Naive thymus-derived CD4-positive, alpha-beta T cell (primary cell): ENCODE measurements at regions not wholly inside any gene's neighbourhood (a gene's known extent, or its start where the extent isn't known, plus 50 kb on each side); places are given as distances from the start of the nearest gene placed in this dataset.

ENCODE experiments used
- ATAC-seq: fragments of 150-1000 bp; cut with Tn5 transposase; 2 replicates; pipeline ENCODE4 v1.10.0; 2021; ENCODE audit warnings: mild to moderate bottlenecking, moderate library complexity
- CTCF ChIA-PET: fragments of 350-600 bp; sonication (Branson Sonifier 250); formaldehyde crosslinking; loops from one replicate; lab custom pipeline; 2021; ENCODE audit warnings: antibody characterized with exemption; lab: Charles Lee
- POLR2A ChIA-PET: fragments of 350-600 bp; sonication (Branson Sonifier 250); formaldehyde crosslinking; loops from one replicate; lab custom pipeline; 2021; ENCODE audit warnings: antibody characterized with exemption, inconsistent platforms; lab: Charles Lee
- DNase-seq, 9 donors: peaks; one replicate each; pipeline versions ENCODE4 v3.0.0 to v3.0.0-alpha.2; 2020 to 2022; ENCODE audit warnings: mixed read lengths in 1 of 9
- H3K27ac ChIP-seq: one replicate; pipeline ENCODE4 v1.7.0; 2013; ENCODE audit warnings: mild to moderate bottlenecking, low read depth, low read length, moderate library complexity
- H3K27me3 ChIP-seq, 2 donors: one replicate each; pipeline ENCODE4 v1.7.0; 2013; ENCODE audit warnings: low read length in 2 of 2, mild to moderate bottlenecking in 2 of 2, moderate library complexity in 2 of 2; ENCODE audit not compliant: control insufficient read depth in 2 of 2, insufficient read depth in 2 of 2
- H3K36me3 ChIP-seq, 3 experiments: 1 replicate in 2 of 3; 2 replicates in 1 of 3; pipeline ENCODE4 v1.7.0; 2013; ENCODE audit warnings: low read length in 3 of 3, mild to moderate bottlenecking in 3 of 3, moderate library complexity in 1 of 3; ENCODE audit not compliant: insufficient read depth in 3 of 3, control insufficient read depth in 2 of 3
- H3K4me1 ChIP-seq, 2 donors: one replicate each; pipeline ENCODE4 v1.7.0; 2013; ENCODE audit warnings: low read length in 2 of 2, mild to moderate bottlenecking in 2 of 2, moderate library complexity in 1 of 2; ENCODE audit not compliant: control insufficient read depth in 2 of 2, insufficient read depth in 2 of 2
- H3K4me3 ChIP-seq: 2 replicates; pipeline ENCODE4 v1.7.0; 2013; ENCODE audit warnings: mild to moderate bottlenecking, low read length
- H3K9me3 ChIP-seq, 3 experiments: 1 replicate in 2 of 3; 2 replicates in 1 of 3; pipeline ENCODE4 v1.7.0; 2013; ENCODE audit warnings: low read length in 3 of 3; ENCODE audit not compliant: control insufficient read depth in 2 of 3
- H3K27ac Mint-ChIP-seq, 9 donors: one replicate each; pipeline ENCODE4 v1.8.0; 2020 to 2022; ENCODE audit warnings: mixed read lengths in 9 of 9, mild to moderate bottlenecking in 8 of 9, moderate library complexity in 5 of 9, inconsistent platforms in 2 of 9
- H3K27me3 Mint-ChIP-seq, 5 donors: one replicate each; pipeline ENCODE4 v1.8.0; 2021 to 2022; ENCODE audit warnings: mixed read lengths in 5 of 5, mild to moderate bottlenecking in 1 of 5
- H3K36me3 Mint-ChIP-seq, 5 donors: one replicate each; pipeline ENCODE4 v1.8.0; 2020 to 2022; ENCODE audit warnings: mixed read lengths in 5 of 5, mild to moderate bottlenecking in 3 of 5, inconsistent platforms in 1 of 5
- H3K4me1 Mint-ChIP-seq, 7 donors: one replicate each; pipeline ENCODE4 v1.8.0; 2020 to 2022; ENCODE audit warnings: mixed read lengths in 7 of 7, mild to moderate bottlenecking in 3 of 7, inconsistent platforms in 1 of 7
- H3K4me3 Mint-ChIP-seq, 10 donors: one replicate each; pipeline ENCODE4 v1.8.0; 2020 to 2022; ENCODE audit warnings: mild to moderate bottlenecking in 10 of 10, mixed read lengths in 10 of 10, moderate library complexity in 6 of 10, inconsistent platforms in 2 of 10
- H3K9me3 Mint-ChIP-seq, 11 donors: one replicate each; pipeline ENCODE4 v1.8.0; 2020 to 2022; ENCODE audit warnings: mixed read lengths in 11 of 11, mild to moderate bottlenecking in 4 of 11, inconsistent platforms in 1 of 11, moderate library complexity in 1 of 11
- intact Hi-C, 2 donors: fragments of 100-400 bp; cut with micrococcal nuclease; formaldehyde crosslinking; loops; one replicate each; pipeline ENCODE4 v1.15.1; 2023

DNA sequence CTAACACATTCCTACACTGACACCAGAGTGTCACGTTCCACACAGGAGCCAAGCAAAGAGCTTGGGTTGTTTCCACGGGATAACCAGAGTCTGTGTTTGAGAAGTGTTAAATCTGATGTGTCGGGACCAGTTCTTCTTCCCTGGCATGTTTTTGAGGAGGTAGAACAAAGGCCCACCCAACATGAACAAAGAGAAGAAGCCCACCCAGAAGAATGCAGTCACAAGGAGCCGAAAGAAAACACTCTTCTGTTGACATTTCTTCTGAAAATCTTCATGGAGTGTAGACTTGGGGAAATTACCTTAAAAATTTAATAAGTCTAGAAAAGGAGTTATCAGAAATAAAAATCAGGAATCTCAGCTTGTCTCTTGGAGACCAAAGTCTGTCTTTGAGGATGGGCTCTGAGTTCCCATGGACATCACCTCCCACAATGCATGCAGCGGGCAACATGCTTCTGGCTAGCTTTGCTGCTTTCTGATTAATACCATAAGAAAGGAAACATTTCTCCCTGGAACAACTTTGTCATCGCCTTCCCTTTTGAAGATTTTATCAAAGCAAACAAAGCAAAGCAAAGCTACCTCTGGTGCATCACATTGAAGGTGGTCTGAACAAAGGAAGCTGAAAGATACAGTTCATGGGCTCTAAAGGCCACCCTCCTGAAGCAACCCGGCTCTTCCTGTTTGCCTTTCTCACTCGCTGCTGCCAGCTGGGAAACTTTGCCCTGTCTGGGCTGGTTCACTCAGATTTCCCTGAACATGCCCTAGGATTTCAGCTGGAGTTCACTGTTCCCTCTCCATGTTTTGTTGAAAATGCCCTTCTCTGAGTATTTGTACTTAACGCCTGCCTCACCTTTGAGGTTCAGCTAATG is 448.1 kb downstream of the KIF16B start:
- ATAC-seq (no peak), DNase-seq (no peak)
- H3K4me1 Mint-ChIP-seq, result no peaks in the 10 kb centered on the region
- no peaks in the 10 kb centered on the region for H3K27me3 ChIP-seq
- no peak overlapping the region for H3K27ac Mint-ChIP-seq
- no peak overlapping the region for H3K27ac ChIP-seq
- H3K36me3 Mint-ChIP-seq, result no peaks in the 10 kb centered on the region
- H3K9me3 Mint-ChIP-seq, result peaks cover 0 to 7% (median 3%) of the 10 kb centered on the region in 11 donors
- H3K4me3 ChIP-seq, result no peak overlapping the region
- no peaks in the 10 kb centered on the region for H3K36me3 ChIP-seq
- intact Hi-C loops, result no loop called here
- ChIA-PET CTCF (no interaction called here), POLR2A (no interaction called here)
- no peaks in the 10 kb centered on the region for H3K4me1 ChIP-seq
- no peak overlapping the region for H3K4me3 Mint-ChIP-seq
- peaks cover 0 to 5% (median 0%) of the 10 kb centered on the region in 5 donors for H3K27me3 Mint-ChIP-seq
- no peaks in the 10 kb centered on the region for H3K9me3 ChIP-seq

DNA sequence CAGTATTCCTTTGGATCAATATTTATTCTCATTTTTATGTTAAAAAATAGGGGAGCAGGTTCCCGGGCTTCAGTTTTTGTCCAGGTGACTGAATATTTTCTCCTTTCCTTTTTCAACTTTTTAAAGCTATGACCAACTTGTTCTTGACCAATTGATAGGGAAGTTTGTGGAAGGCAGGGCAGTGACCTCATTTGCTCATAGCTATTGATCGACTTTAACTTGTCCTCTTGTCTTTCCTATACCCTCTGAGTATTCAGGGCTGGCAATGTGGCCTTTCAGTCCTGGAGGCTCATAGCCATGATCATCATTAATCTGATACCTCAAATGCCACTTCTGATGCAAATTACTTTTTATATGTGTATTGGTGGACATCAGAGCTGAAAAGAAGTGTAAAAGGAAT is 448.8 kb downstream of the KIF16B start:
- no peak overlapping the region for H3K27ac ChIP-seq
- H3K36me3 ChIP-seq, result no peaks in the 10 kb centered on the region
- DNase-seq (no peak), ATAC-seq (no peak)
- H3K4me1 ChIP-seq, result no peaks in the 10 kb centered on the region
- no peaks in the 10 kb centered on the region for H3K27me3 ChIP-seq
- Mint-ChIP-seq H3K27ac (no peak overlapping the region), H3K36me3 (no peaks in the 10 kb centered on the region), H3K27me3 (peaks cover 0 to 5% (median 0%) of the 10 kb centered on the region in 5 donors), H3K4me1 (no peaks in the 10 kb centered on the region), H3K4me3 (no peak overlapping the region), H3K9me3 (peaks cover 0 to 7% (median 3%) of the 10 kb centered on the region in 11 donors)
- H3K9me3 ChIP-seq, result no peaks in the 10 kb centered on the region
- ChIA-PET CTCF (no interaction called here), POLR2A (no interaction called here)
- no peak overlapping the region for H3K4me3 ChIP-seq
- intact Hi-C loops, result no loop called here

DNA sequence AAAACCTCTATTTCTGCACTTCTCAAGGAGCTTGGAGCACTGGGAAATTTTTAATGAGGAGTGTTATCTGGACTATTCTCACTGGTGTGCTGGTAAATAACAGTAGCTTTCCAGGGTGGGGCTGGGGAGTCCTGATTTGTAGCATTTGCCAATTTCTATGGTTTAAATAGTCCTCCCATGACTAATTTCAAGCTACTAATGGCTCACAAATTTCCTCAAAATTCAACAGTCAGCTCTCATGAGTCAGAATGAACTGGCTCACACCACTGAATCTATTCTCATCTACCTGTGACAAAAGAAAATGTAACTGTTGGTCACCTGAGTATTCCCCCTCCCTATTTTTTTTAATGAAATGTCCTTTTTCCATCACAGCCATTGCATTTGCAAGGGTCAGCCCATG is 449.6 kb downstream of the KIF16B start:
- no peaks in the 10 kb centered on the region for H3K36me3 ChIP-seq
- Mint-ChIP-seq H3K27me3 (peaks cover 0 to 5% (median 0%) of the 10 kb centered on the region in 5 donors), H3K9me3 (peaks cover 0 to 7% (median 2%) of the 10 kb centered on the region in 11 donors), H3K4me1 (no peaks in the 10 kb centered on the region), H3K36me3 (no peaks in the 10 kb centered on the region), H3K4me3 (no peak overlapping the region), H3K27ac (no peak overlapping the region)
- H3K9me3 ChIP-seq, result no peaks in the 10 kb centered on the region
- H3K4me1 ChIP-seq, result no peaks in the 10 kb centered on the region
- POLR2A ChIA-PET, result no interaction called here
- H3K27me3 ChIP-seq, result no peaks in the 10 kb centered on the region
- ATAC-seq (no peak), DNase-seq (no peak)
- H3K4me3 ChIP-seq, result no peak overlapping the region
- no peak overlapping the region for H3K27ac ChIP-seq
- intact Hi-C loops, result no loop called here
- CTCF ChIA-PET, result no interaction called here

DNA sequence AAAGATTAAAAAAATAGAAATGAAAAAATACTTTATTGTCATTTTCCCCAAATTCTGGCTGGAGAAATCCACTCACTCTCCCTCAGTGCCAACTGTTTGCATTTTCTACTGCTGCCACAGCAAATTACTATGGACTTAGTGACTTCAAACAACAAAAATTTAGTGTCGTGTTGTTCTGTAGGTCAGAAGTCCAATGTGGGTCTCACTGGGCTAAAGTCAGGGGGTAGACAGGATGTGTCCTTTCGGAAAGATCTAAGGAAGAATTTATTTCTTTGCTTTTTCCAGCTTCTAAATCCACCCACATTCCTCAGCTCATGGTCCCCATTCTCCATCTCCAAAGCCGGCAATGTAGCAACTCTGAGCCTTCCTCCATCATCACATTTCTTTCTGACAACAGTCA is 453.3 kb downstream of the KIF16B start:
- CTCF ChIA-PET, result no interaction called here
- Mint-ChIP-seq H3K27ac (no peak overlapping the region), H3K36me3 (no peaks in the 10 kb centered on the region), H3K9me3 (peaks cover 0 to 9% (median 1%) of the 10 kb centered on the region in 11 donors), H3K27me3 (peaks cover 0 to 5% (median 0%) of the 10 kb centered on the region in 5 donors), H3K4me3 (no peak overlapping the region), H3K4me1 (no peaks in the 10 kb centered on the region)
- DNase-seq (no peak), ATAC-seq (no peak)
- H3K27me3 ChIP-seq, result no peaks in the 10 kb centered on the region
- H3K36me3 ChIP-seq, result no peaks in the 10 kb centered on the region
- no peak overlapping the region for H3K4me3 ChIP-seq
- no peaks in the 10 kb centered on the region for H3K4me1 ChIP-seq
- POLR2A ChIA-PET, result no interaction called here
- intact Hi-C loops, result no loop called here
- no peak overlapping the region for H3K27ac ChIP-seq
- H3K9me3 ChIP-seq, result no peaks in the 10 kb centered on the region

DNA sequence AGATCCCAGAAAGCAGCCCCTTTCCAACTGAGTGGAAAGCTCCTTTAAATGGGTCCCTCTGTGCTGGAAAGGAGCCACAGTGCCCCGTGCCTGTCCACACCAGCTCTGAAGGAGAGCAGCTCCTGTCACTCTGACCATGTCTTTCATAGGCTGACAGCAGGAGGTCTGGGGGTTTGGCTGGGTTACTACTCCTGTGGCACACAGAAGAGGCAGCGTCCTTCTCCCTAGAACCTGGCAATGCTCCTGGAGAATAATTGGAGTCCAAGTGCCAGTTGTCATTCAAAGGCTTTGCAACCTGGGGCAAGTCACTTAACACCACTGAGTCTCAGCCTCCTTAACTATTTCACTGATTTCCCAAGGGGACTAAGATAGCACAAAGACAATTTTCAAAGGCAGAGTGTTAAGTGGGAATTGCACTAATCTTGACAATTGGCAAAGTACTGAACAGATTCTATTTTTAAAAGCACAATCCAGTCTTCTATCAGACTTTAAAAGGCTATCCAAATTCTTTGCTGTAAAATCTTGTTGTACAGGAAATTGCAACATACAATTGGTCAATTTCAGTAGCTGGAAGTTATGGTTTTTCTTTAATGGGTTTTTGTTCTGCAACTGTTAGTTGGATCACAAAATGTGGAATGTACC is 457.2 kb downstream of the KIF16B start:
- peaks cover 0 to 14% (median 4%) of the 10 kb centered on the region in 11 donors for H3K9me3 Mint-ChIP-seq
- no peaks in the 10 kb centered on the region for H3K4me1 Mint-ChIP-seq
- intact Hi-C loops, result no loop called here
- H3K27ac Mint-ChIP-seq, result no peak overlapping the region
- no peak overlapping the region for H3K4me3 ChIP-seq
- POLR2A ChIA-PET, result no interaction called here
- H3K4me1 ChIP-seq, result no peaks in the 10 kb centered on the region
- H3K27me3 ChIP-seq, result no peaks in the 10 kb centered on the region
- no peaks in the 10 kb centered on the region for H3K9me3 ChIP-seq
- H3K36me3 ChIP-seq, result no peaks in the 10 kb centered on the region
- CTCF ChIA-PET, result no interaction called here
- no peaks in the 10 kb centered on the region for H3K36me3 Mint-ChIP-seq
- no peak for ATAC-seq
- H3K4me3 Mint-ChIP-seq, result no peak overlapping the region
- DNase-seq, result no peak
- H3K27ac ChIP-seq, result no peak overlapping the region
- H3K27me3 Mint-ChIP-seq, result peaks cover 0 to 5% (median 0%) of the 10 kb centered on the region in 5 donors

DNA sequence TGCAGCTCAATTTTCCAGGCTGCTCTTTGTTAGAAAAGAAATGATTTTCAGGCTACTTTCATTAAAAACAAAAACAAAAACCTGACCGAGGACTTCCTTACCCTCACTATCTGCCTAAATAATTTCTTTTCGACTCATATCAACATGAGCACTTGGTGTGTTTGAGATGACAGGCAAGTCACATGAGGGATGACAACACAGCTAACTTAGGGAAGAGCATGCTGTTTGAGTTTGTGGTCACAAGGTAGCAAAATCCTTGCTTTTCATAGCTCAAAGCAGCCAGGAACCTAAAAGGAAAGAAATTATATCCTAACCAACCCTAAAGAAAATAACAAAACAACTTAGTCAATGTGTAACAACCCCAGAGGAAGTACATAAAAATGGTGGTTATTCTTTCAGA is 459.5 kb downstream of the KIF16B start:
- no peak for ATAC-seq

More for the DNA sequence above, 459.5 kb downstream of the KIF16B start:
- POLR2A ChIA-PET, result no interaction called here
- no peak overlapping the region for H3K27ac ChIP-seq
- no peak for DNase-seq
- H3K4me3 ChIP-seq, result no peak overlapping the region
- Mint-ChIP-seq H3K27me3 (peaks cover 0 to 5% (median 0%) of the 10 kb centered on the region in 5 donors), H3K36me3 (peaks cover 0 to 3% (median 0%) of the 10 kb centered on the region in 5 donors), H3K27ac (no peak overlapping the region), H3K4me1 (peaks cover 0 to 5% (median 0%) of the 10 kb centered on the region in 7 donors), H3K9me3 (peaks cover 0 to 15% (median 7%) of the 10 kb centered on the region in 11 donors), H3K4me3 (no peak overlapping the region)
- CTCF ChIA-PET, result no interaction called here
- no peaks in the 10 kb centered on the region for H3K4me1 ChIP-seq
- intact Hi-C loops, result no loop called here
- H3K36me3 ChIP-seq, result no peaks in the 10 kb centered on the region
- H3K9me3 ChIP-seq, result no peaks in the 10 kb centered on the region
- H3K27me3 ChIP-seq, result no peaks in the 10 kb centered on the region
